GM10266 (cell line): ENCODE measurements at regions not wholly inside any gene's neighbourhood (a gene's known extent, or its start where the extent isn't known, plus 50 kb on each side); places are given as distances from the start of the nearest gene placed in this dataset.

ENCODE experiments used
- DNase-seq: peaks from one replicate; pipeline ENCODE4 v3.0.0; 2012; ENCODE audit errors: extremely low spot score
- TF ChIP-seq, protein P1 (sequence below): IDR thresholded peaks from 2 replicates; pipeline ENCODE4 v1.5.1; 2012; ENCODE audit warnings: mild to moderate bottlenecking, low read depth; ENCODE audit not compliant: control insufficient read depth, insufficient read depth; ENCODE audit errors: missing control alignments

DNA sequence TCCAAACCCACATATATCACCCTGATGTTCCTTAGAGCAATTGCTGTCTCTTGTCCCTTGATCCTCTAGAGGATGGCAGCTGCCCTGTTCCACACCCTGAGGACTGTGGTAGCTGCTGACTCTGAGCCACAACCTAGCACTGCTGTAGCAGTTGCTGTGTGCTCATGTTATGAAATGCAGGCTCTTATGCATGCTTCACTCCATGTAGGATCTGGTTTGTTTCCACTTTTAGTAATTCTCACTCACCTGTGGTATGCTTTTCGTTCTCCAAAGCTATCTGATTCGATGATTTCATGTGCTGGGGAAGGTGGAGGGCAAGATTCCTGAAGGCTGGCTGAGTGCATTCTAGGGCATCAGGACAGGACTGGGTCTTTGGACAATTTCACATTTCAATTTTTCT is 649.0 kb upstream of the RAB6C start:
- TF ChIP-seq, protein P1, sequence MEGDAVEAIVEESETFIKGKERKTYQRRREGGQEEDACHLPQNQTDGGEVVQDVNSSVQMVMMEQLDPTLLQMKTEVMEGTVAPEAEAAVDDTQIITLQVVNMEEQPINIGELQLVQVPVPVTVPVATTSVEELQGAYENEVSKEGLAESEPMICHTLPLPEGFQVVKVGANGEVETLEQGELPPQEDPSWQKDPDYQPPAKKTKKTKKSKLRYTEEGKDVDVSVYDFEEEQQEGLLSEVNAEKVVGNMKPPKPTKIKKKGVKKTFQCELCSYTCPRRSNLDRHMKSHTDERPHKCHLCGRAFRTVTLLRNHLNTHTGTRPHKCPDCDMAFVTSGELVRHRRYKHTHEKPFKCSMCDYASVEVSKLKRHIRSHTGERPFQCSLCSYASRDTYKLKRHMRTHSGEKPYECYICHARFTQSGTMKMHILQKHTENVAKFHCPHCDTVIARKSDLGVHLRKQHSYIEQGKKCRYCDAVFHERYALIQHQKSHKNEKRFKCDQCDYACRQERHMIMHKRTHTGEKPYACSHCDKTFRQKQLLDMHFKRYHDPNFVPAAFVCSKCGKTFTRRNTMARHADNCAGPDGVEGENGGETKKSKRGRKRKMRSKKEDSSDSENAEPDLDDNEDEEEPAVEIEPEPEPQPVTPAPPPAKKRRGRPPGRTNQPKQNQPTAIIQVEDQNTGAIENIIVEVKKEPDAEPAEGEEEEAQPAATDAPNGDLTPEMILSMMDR = no peak
- no peak for DNase-seq

DNA sequence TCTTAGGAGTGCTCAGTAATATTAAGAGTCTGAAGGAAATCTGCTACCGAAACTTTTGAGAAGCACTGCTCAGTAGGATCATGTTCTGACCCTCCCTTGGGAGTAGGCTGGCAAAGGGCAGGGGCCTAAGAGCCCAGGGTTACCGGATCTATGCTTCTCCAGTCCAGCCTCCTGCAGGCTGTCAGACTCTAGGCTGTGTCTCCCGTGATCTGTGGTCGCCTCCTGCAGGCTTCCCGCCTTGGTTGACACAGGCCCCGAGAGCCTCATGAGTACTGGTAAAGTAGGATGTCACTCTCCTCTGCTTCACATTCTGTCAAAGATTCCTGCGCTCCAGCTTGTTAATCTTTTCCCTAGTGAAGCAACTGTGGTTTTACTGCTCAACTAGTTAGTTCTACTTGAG is 647.8 kb upstream of the RAB6C start:
- no peak for DNase-seq
- TF ChIP-seq, protein P1 = no peak

DNA sequence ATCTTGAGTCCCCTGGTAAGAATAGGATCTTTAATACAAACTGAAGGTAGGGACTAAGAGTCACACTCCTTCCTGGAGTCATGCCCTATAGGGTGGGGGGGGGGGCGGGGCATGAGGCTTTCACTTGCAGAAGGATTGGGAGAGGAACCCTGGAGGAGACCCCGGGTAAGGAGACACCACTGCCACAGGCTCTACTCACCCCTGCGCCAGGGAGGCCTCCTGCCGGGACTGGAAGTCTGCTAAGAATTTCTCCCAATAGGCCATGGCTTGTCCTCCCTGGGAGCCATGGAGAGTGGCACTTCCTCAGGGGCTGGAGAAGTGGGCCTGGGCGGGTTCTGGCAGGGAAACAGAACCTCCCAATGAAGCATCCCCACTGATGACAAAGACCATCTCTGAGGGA is 645.3 kb upstream of the RAB6C start:
- TF ChIP-seq, protein P1 = no peak
- DNase-seq = no peak

DNA sequence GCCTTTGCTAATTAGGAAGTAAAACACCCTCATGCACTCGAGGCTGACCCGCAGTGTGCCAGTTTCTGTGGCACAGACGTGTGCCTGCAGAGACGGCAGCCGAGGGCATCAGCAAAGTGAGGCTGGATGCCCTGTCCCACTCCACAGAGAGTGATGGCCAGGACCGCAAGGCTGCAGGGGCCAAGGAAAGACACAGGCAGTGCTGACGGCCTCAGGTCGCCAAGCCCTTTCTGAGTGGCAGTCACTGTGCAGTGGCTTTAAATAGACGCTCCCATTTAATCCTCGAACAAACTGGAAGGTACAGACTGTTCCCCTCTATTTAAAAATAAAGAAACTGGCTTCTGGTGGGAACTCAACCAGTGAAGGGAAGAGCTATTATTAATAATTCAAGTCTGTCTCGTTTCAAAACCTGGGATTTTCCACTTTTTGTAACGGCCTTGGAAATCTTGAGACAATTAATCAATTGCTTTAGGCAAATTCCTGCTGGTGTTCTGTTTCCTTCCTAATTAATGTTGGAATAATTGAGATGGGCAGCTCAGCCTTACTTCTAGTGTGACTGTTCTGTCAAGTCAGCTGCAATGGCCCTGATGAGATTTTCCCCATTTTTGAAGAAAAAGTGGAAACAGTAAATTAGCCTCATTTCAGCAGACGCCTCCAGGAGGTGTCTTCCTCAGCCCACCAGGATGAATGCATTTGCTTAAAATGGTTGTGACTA is 644.6 kb upstream of the RAB6C start:
- DNase-seq = no peak
- TF ChIP-seq, protein P1 = no peak

DNA sequence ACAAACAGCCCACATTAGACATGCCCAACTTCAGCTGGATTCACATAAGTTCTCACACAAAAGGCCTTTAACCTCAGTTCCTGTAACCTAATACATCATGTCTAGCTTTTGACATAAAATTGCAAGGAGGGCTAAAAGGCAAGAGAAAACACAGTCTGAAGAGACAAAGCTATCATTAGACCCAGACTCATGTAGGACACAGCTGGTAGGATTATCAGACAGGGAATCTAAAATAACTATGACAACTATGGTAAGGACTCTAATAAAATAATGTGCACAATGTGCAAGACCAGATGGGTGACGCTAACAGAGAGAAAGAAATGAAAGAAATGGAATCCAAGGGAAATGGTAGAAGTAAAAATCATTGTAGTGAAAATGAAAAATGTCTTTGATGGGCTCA is 643.2 kb upstream of the RAB6C start:
- no peak for DNase-seq
- TF ChIP-seq, protein P1 = no peak

DNA sequence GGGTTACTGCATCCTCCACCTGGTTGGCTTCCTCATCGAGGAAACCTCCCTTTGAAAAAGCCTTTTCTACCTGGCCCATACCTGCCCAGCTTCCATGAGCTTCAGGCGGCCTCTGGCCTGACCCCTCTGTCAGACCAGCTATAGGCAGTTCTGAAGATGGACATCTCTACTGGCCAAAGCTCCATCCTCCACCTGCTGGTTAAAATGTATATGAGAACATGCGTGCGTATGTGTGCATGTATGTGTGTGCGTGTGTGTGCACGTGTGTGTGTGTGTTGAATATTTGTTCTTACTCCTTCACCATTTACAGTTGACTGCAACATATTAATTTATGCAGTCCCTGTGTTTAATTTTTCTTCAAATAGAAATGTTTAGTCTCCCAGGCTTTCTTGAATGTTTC is 642.4 kb upstream of the RAB6C start:
- no peak for DNase-seq
- TF ChIP-seq, protein P1 = no peak

DNA sequence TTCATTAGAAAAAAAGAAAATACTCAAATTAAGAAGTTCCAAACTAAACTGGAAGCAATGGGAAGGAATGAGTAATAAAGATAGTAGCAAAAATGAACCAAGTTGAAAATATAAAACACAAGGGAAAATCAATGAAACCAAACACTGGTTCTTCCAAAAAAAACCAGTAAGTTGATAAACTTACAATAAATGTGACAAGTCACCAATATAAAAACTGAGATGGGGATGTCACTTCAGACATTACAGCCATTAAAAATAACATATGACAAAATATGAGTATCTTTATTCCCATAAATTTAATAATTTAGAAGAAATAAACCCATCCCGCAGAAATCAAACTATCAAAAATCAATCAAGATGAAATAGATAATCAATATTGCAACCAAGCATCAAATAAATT is 633.9 kb upstream of the RAB6C start:
- DNase-seq = no peak
- TF ChIP-seq, protein P1 = no peak
